Prostate gland (tissue), 2 donors: ENCODE measurements at regions not wholly inside any gene's neighbourhood (a gene's known extent, or its start where the extent isn't known, plus 50 kb on each side); places are given as distances from the start of the nearest gene placed in this dataset.

Experiments used
- POLR2A ChIP-seq: fragments of 450-650 bp; IDR thresholded peaks from one replicate; pipeline ENCODE4 v1.6.1; 2016; ENCODE audit warnings: antibody characterized with exemption, mild to moderate bottlenecking
- POLR2AphosphoS5 ChIP-seq: sonication (generic); formaldehyde crosslinking; IDR thresholded peaks from one replicate; pipeline ENCODE4 v1.6.1; 2017; ENCODE audit warnings: antibody characterized with exemption
- TF ChIP-seq, protein P1 (sequence below), 4 experiments: fragments of 200-600 bp in 2 of 4; fragments of 450-650 bp in 2 of 4; sonication (generic) in 2 of 4; IDR thresholded peaks; 1 replicate in 3 of 4; 2 replicates in 1 of 4; pipeline ENCODE4 v1.5.1; 2016 to 2019; ENCODE audit warnings: antibody characterized with exemption in 4 of 4, mild to moderate bottlenecking in 2 of 4, moderate library complexity in 2 of 4

DNA sequence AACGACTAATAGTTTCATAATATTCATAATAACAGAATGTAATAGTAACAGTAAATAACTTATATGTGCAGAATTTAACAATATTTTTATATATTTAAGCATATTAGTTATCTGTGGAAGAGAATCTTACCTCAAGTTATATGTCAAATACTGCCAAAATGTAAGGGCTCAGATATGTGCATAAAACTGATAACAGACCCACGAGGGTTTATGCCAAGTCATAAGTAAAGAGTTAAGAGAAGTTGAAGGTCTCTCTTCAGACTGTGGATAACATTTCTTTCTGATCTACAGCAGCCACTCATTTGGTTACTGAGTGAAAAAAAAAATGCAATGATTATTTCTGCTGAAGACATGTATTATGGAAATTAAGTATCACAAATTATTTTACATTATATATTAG is 1167.8 kb upstream of the NCAM2 start:
- TF ChIP-seq, protein P1, sequence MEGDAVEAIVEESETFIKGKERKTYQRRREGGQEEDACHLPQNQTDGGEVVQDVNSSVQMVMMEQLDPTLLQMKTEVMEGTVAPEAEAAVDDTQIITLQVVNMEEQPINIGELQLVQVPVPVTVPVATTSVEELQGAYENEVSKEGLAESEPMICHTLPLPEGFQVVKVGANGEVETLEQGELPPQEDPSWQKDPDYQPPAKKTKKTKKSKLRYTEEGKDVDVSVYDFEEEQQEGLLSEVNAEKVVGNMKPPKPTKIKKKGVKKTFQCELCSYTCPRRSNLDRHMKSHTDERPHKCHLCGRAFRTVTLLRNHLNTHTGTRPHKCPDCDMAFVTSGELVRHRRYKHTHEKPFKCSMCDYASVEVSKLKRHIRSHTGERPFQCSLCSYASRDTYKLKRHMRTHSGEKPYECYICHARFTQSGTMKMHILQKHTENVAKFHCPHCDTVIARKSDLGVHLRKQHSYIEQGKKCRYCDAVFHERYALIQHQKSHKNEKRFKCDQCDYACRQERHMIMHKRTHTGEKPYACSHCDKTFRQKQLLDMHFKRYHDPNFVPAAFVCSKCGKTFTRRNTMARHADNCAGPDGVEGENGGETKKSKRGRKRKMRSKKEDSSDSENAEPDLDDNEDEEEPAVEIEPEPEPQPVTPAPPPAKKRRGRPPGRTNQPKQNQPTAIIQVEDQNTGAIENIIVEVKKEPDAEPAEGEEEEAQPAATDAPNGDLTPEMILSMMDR (IDR thresholded peaks at IDR 0.05) = no peak
- TF ChIP-seq POLR2AphosphoS5 (no peak), POLR2A (no peak)
